HG03342 (cell line): ENCODE measurements at regions not wholly inside any gene's neighbourhood (a gene's known extent, or its start where the extent isn't known, plus 50 kb on each side); places are given as distances from the start of the nearest gene placed in this dataset.

Source experiments
- ATAC-seq: cut with Tn5 transposase; IDR thresholded peaks from one replicate; pipeline ENCODE4 v1.9.1; 2021; ENCODE audit warnings: mild to moderate bottlenecking, moderate library complexity; ENCODE audit not compliant: unreplicated experiment

- no peak for ATAC-seq
Measured at GRCh38 chr1:39107341-39108290, 81.5 kb downstream of the NDUFS5 start.

DNA sequence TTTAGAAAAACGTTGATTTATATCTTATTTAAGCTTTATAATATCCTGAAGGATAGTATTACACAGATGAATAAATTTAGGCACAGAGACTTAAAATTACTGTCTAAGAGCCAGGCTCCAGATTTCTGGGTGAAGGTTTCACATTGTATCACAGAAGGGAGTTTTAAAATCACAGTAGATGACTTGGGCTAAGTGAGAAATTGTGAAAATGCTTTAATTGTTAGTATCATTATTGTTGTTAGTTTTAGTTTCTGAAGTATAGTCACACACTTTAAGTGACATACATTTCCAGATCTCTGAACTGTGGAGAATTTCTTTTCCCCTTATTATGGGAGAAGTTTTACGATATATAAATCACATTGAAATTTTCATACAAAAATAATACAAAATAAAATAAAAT, 83.5 kb downstream of the NDUFS5 start:
- no peak for ATAC-seq

- no peak for ATAC-seq
Measured at GRCh38 chr1:39110325-39110851, 84.2 kb downstream of the NDUFS5 start.

DNA sequence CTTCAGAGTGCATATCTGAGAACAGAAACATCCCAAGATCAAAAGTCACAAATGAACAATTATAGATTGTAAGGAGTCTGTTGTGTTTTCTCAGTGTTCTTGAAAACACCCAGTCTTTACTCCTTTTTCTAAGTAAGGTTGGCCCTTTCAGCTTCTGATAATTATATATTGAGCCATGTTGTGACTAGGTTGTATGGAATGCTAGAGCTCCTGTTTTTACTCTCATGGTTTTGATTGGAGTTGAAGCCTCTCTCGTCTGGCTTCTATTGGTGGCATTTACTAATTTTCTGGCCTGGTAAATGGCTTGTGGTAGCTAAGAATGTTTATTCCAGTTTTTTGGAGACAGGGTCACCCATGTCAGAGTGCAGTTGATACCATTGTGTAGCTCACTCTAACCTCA, 84.7 kb downstream of the NDUFS5 start:
- no peak for ATAC-seq

DNA sequence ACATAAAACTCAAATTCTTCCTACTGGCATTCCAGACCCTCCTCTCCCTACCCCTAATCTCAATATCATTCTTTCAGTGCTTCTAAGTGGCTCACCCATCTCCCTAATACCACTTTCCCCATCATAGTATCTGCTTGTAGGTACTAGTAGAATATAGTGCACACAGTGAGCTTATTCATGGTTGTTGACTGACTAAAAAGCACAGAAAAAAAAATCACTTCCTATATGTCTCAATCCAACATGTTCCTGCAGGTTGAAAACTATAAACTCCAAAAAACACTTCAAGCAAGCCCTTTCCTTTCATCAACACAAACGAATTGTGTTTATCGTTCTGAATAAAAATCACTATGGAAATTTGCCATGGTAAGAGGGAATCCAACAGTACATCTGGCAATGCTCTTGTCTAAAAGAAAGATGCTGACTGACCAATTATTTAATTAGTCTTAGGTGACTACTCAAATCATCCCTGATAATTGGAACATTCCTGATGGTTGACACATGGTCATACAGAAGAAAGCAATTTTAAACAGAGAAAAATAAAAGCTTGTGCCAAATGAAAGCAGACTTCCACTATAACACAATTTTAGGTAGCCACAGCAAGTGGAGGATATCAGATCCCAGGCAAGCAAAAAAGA, 87.1 kb downstream of the NDUFS5 start:
- no peak for ATAC-seq

GRCh38 chr1:39115271-39116110, 89.0 kb upstream of the MACF1 start:
- no peak for ATAC-seq

GRCh38 chr1:39116116-39116607, 88.3 kb upstream of the MACF1 start:
- no peak for ATAC-seq

GRCh38 chr1:39116860-39117728, 87.4 kb upstream of the MACF1 start:
- ATAC-seq, result no peak

- no peak for ATAC-seq
Measured at GRCh38 chr1:39117899-39118450, 86.5 kb upstream of the MACF1 start.

DNA sequence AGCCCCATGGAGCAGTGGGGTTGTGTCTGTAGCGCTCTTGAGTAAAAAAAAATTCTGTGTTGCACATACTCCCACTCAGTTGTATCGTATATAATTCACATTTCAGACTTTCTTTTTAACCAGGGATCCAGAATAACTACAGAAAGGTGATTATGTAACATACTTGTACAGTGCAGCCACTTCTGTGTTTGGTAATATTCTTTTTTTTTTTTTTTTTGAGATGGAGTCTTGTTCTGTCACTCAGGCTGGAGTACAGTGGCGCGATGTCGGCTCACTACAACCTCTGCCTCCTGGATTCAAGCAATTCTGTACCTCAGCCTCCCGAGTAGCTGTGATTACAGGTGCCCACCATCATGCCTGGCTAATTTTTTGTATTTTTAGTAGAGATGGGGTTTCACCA, 82.4 kb upstream of the MACF1 start:
- ATAC-seq, result no peak

- ATAC-seq, result no peak
Measured at GRCh38 chr1:39124282-39124681, 80.2 kb upstream of the MACF1 start.

GRCh38 chr1:39127513-39127912, 77.0 kb upstream of the MACF1 start:
- no peak for ATAC-seq

GRCh38 chr1:39128126-39128525, 76.4 kb upstream of the MACF1 start:
- no peak for ATAC-seq

DNA sequence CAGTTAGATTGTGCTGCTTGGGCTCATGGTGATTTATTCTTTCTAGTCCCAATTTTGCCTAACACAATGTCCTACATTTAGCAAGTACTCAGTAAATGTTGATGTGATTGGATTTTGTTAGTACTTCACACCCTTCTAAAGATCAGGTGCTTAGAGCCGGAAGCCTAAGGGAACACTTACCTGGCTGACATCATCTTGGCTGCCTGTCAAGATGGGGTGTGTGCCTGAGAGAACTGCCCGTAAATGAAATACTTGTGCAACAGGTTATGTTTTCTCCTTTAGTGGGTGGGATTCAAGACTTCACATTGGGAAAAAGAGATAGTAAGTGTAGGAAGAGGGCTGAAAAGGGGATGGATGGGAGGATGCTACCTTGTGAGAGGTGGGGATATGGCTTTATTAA, 75.5 kb upstream of the MACF1 start:
- ATAC-seq, result no peak

- no peak for ATAC-seq
Measured at GRCh38 chr1:39129514-39129913, 75.0 kb upstream of the MACF1 start.

- no peak for ATAC-seq
Measured at GRCh38 chr1:39130325-39130724, 74.2 kb upstream of the MACF1 start.

- no peak for ATAC-seq
Measured at GRCh38 chr1:39131940-39132339, 72.6 kb upstream of the MACF1 start.

DNA sequence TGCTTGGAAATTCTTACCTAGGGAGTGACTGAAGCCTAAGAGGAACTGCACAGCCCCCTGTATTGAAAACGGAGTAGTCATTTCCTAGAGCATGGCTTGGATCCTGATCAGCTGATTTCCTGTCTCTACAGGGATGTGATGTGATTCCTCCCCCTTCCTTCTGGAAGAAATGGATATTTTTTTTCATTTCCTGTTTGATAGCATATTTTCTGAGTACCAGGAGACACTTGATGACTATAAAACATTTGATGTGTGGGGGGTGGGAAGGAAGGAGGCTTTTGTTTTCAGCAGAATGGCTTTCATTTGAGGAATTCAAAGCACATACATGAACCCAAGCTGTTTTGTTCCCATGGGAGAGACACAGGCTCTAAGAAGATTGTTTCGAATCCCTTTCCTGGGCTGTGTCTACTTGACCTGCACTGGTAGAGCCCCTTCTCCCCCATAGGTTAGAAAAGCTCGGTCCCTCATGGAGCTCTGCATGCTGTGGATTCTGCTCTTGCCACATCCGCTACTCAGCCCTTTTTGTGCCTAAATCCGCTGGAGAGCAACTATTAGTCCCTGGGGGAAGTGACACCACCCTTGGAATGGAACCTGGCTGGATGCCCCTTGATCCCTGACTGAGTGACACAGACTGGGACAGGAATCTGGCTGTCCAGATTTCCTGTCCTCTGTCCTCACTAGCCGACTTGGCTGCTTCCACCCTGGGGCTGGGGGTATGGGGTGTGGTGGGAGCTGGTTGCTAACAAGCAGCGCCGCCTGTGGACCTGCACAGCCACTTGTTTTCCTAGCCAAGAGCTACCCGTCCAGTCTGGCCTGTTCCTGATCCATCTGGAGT, 71.8 kb upstream of the MACF1 start:
- ATAC-seq, result no peak

GRCh38 chr1:39133340-39133684, 71.2 kb upstream of the MACF1 start:
- no peak for ATAC-seq
